GM12878 (cell line): ENCODE measurements at regions not wholly inside any gene's neighbourhood (a gene's known extent, or its start where the extent isn't known, plus 50 kb on each side); places are given as distances from the start of the nearest gene placed in this dataset.

ENCODE experiments used
- ATF3 ChIP-seq: IDR thresholded peaks from 2 replicates; pipeline ENCODE4 v1.6.1; 2011; ENCODE audit warnings: low read depth, mild to moderate bottlenecking, low read length, moderate library complexity, borderline replicate concordance; ENCODE audit errors: extremely low read depth
- BCL3 ChIP-seq: IDR thresholded peaks from 2 replicates; pipeline ENCODE4 v1.6.1; 2011; ENCODE audit warnings: borderline replicate concordance, low read depth, mild to moderate bottlenecking, moderate library complexity, low read length; ENCODE audit not compliant: insufficient read depth, poor library complexity, severe bottlenecking
- CEBPB ChIP-seq, 2 experiments: fragments of 150-350 bp in 1 of 2; IDR thresholded peaks; 2 replicates each; pipeline ENCODE4 v1.6.1; 2012 to 2014; ENCODE audit warnings: low read depth in 2 of 2, low read length in 2 of 2, borderline replicate concordance in 1 of 2, inconsistent platforms in 1 of 2
- CEBPZ ChIP-seq: fragments of 150-350 bp; IDR thresholded peaks from 2 replicates; pipeline ENCODE4 v1.6.1; 2016; ENCODE audit warnings: low read depth, low read length
- CHD4 ChIP-seq: fragments of 200-600 bp; sonication (generic); IDR thresholded peaks from 2 replicates; pipeline ENCODE4 v1.6.1; 2016; ENCODE audit warnings: mild to moderate bottlenecking
- CTCF ChIP-seq, 3 experiments: IDR thresholded peaks in 2 of 3; conservative IDR thresholded peaks in 1 of 3; 2 replicates each; pipeline ENCODE4 v1.5.1; 2011; ENCODE audit warnings: low read depth in 3 of 3, low read length in 3 of 3, mild to moderate bottlenecking in 3 of 3, control low read depth in 2 of 3, moderate library complexity in 2 of 3, inconsistent platforms in 1 of 3, mixed read lengths in 1 of 3; ENCODE audit not compliant: control insufficient read depth in 2 of 3, insufficient read depth in 1 of 3; ENCODE audit errors: extremely low read depth in 1 of 3
- DPF2 ChIP-seq: fragments of 450-650 bp; IDR thresholded peaks from 2 replicates; pipeline ENCODE4 v1.6.1; 2017; ENCODE audit warnings: mild to moderate bottlenecking
- EED ChIP-seq: sonication (generic); IDR thresholded peaks from 2 replicates; pipeline ENCODE4 v1.6.1; 2016; ENCODE audit warnings: antibody characterized with exemption, low read depth
- EZH2 ChIP-seq: IDR thresholded peaks from 2 replicates; pipeline ENCODE4 v1.6.1; 2012; ENCODE audit warnings: low read depth, mild to moderate bottlenecking, control low read depth, inconsistent platforms, low read length, borderline replicate concordance; ENCODE audit not compliant: control insufficient read depth
- NFIC ChIP-seq: IDR thresholded peaks from 2 replicates; pipeline ENCODE4 v1.6.1; 2012; ENCODE audit warnings: low read depth, mild to moderate bottlenecking, inconsistent platforms, low read length, moderate library complexity
- POLR2A ChIP-seq: IDR thresholded peaks from 2 replicates; pipeline ENCODE4 v1.6.1; 2011; ENCODE audit warnings: low read depth, mild to moderate bottlenecking, low read length
- POLR2AphosphoS2 ChIP-seq: IDR thresholded peaks from 2 replicates; pipeline ENCODE4 v1.6.1; 2011; ENCODE audit warnings: low read depth, mild to moderate bottlenecking, low read length, improper control_type of control experiment, moderate library complexity
- TAF1 ChIP-seq: IDR thresholded peaks from 2 replicates; pipeline ENCODE4 v1.6.1; 2011; ENCODE audit warnings: mild to moderate bottlenecking, low read depth, low read length, borderline replicate concordance

- TF ChIP-seq BCL3 (no peak), POLR2A (no peak), CTCF (IDR thresholded peaks at IDR 0.05 in 2 of 3, conservative IDR thresholded peaks at IDR 0.05 in 1 of 3; ENCODE audit: control insufficient read depth in 2 of 3, extremely low read depth in 1 of 3, insufficient read depth in 1 of 3, low read depth in 3 of 3, low read length in 3 of 3) (no peak), CHD4 (no peak), POLR2AphosphoS2 (no peak), NFIC (no peak), CEBPB (IDR thresholded peaks at IDR 0.05; ENCODE audit: borderline replicate concordance in 1 of 2, low read depth in 2 of 2, low read length in 2 of 2) (no peak), TAF1 (no peak), CEBPZ (no peak), EZH2 (no peak), EED (no peak), ATF3 (no peak), DPF2 (no peak)
Observed at GRCh38 chr1:113207019-113207418, 134.0 kb downstream of the LRIG2 start.
